Activated CD4-positive, alpha-beta T cell treated with anti-CD3 and anti-CD28 coated beads, Interleukin-10, Interleukin-2, amounts not matched to agents 100 ng/mL and 50 ng/mL, durations not matched to agents 16 hours and 8 hours (primary cell): ENCODE measurements at regions not wholly inside any gene's neighbourhood (a gene's known extent, or its start where the extent isn't known, plus 50 kb on each side); places are given as distances from the start of the nearest gene placed in this dataset.
A peak's percentile ranks its signal among the peaks of the same experiment; 100 is the strongest.
"Not testable (repeated sequence)": the region's sequence is repeated elsewhere in the genome, so short reads cannot be mapped to it uniquely, and the experiment has no call there.

Experiments used
- DNase-seq: peaks from one replicate; pipeline ENCODE4 v3.0.0-alpha.2; 2020

- peak; percentile 18 for DNase-seq
Measured at GRCh38 chr22:23460517-23461031, 119.5 kb downstream of the IGLL1 start.

DNA sequence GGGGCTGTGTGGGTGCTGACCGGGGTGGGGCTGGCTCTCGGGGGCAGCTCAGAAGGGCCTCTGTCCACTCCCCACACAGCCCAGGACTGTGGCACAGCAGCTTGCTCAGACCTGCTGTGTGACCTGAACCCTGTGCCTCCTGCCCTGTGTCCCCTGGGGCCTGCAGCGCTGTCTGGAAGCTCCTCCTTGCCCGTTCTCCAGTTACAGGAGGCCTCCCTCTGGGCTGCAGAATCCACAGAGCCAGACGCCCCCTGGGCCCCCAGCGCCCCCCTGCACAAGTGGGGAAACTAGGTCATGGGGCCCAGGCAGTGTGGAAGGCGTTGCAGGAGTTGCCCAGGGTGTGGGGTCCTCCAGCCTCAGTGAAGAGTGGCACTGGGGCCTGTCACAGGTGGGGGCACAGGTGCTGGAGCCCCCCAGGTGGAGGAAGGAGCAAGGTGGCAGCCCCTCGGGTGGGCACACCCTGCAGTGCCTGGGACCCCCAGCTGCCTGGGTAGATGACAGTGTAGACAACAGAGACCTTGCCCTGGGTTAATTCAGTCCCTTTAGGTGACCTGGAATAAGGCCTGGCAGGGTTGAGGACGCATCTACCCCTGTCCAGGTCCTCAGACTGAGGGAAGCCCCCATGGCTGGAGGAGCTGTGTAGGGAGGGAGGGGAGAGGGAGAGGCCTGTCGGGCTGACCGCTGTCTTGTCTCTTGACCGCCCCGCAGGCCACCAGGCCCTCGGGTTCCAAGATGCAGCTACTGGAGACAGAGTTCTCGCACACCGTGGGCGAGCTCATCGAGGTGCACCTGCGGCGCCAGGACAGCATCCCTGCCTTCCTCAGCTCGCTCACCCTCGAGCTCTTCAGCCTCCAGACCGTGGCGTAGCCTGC, 120.2 kb downstream of the IGLL1 start:
- not testable (repeated sequence) for DNase-seq

- DNase-seq, result no peak
Measured at GRCh38 chr22:23458663-23459541, 121.2 kb downstream of the IGLL1 start.

GRCh38 chr22:23457380-23457985, 122.6 kb downstream of the IGLL1 start:
- no peak for DNase-seq

GRCh38 chr22:23456666-23457379, 123.3 kb downstream of the IGLL1 start:
- DNase-seq, result not testable (repeated sequence)

- not testable (repeated sequence) for DNase-seq
Measured at GRCh38 chr22:23454345-23454744, 125.7 kb downstream of the IGLL1 start.

GRCh38 chr22:23453277-23453676, 126.8 kb downstream of the IGLL1 start:
- DNase-seq, result no peak

- DNase-seq, result no peak
Measured at GRCh38 chr22:23452231-23453010, 127.7 kb downstream of the IGLL1 start.

GRCh38 chr22:23451452-23452230, 128.4 kb downstream of the IGLL1 start:
- not testable (repeated sequence) for DNase-seq

DNA sequence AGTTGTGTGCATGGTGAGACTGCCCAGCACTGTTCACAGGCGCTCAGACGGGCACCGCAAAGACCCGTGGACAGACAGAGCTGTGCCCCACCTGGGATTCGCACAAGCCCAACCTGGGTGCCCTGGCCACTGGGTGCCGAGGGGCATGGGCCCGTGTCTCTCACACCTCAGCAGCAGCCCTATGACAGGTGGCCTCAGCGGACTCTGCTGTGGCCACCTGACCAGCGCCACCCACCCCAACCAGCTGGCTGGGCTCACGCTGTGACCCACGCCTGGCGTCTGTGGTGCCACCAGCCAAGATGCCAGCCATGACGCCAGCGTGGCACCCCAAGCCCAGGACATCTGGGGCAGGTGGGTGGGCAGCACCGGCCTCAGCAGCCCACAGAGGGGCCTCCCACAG, 129.3 kb downstream of the IGLL1 start:
- not testable (repeated sequence) for DNase-seq

- DNase-seq, result no peak
Measured at GRCh38 chr22:23450434-23450795, 129.7 kb downstream of the IGLL1 start.

- DNase-seq, result not testable (repeated sequence)
Measured at GRCh38 chr22:23449748-23450433, 130.2 kb downstream of the IGLL1 start.

- DNase-seq, result not testable (repeated sequence)
Measured at GRCh38 chr22:23448499-23449288, 131.4 kb downstream of the IGLL1 start.

DNA sequence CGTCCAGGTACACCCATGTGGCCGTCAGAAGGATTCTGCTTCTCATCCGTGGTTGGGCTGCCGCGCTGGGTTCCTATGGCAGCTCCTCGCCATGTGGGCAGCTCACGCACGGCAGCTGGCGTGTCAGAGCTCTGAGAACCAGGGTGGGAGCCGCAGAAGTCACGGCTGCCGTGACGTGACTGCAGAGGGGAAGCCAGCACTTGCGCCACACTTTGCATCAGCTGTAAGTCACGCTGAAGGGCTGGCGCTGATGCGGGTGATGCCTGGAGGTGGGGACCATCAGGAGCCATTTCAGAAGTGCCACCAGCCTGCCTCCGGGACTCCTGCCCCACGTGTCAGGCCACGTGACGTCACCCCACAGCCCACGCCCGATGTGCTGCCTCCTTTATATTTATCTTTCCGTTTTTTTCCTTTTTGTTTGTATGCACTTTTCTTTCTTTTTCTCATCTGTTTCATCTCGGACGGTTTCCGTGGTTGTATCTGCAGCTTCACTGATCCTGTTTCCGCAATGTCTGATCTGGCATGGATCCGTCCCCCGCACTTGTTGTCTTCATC, 133.2 kb downstream of the IGLL1 start:
- DNase-seq, result no peak

DNA sequence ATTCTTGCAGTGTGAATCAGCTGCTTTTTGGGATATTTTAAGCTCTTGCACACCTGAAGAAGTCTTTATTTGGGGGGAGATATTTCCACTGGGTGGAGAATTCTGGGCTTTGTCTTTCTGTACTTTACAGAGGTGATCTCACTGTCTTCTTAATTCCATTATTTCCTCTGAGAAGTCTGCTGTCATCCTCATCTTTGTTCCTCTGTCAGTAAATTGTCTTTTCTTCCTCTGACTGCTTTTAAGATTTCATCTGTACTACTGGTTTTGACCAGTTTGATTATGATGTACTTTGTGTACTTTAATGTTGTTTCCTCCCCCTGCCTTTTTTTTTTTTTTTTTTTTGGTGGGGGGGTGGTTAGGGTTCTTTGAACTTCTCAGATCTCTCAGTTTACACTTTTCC, 133.9 kb downstream of the IGLL1 start:
- DNase-seq, result not testable (repeated sequence)

DNA sequence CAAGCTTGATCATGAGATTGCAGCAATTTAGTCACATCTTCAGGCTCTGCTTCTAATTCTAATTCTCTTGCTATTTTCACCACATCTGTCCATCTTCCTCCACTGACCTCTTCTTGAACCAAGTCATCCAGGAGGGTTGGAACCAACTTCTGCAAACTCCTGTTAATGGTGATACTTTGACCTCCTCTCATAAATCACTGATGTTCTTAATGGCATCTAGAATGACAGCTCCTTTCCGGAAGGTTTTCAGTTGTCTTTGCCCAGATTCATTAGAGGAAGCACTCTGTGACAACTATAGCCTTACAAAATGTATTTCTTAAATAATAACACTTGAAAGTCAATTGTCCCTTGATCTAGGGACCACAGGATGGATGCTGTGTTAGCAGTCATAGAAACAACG, 136.2 kb downstream of the IGLL1 start:
- not testable (repeated sequence) for DNase-seq

DNA sequence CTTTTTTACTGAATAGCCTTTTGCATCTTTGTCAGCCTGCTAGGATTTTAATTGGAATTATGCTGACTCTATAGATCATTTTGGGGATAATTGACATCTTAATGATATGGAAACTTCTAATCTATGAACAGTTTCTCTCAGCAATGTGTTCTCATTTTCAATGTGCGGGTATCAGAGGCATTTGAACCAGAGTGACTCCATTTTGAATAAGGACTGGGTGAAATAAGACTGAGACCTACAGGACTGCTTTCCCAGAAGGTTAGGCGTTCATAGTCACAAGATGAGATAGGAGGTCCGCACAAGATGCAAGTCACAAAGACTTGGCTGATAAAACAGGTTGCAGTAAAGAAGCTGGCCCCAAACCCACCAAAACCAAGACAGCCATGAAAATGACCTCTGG, 140.5 kb downstream of the IGLL1 start:
- not testable (repeated sequence) for DNase-seq

DNA sequence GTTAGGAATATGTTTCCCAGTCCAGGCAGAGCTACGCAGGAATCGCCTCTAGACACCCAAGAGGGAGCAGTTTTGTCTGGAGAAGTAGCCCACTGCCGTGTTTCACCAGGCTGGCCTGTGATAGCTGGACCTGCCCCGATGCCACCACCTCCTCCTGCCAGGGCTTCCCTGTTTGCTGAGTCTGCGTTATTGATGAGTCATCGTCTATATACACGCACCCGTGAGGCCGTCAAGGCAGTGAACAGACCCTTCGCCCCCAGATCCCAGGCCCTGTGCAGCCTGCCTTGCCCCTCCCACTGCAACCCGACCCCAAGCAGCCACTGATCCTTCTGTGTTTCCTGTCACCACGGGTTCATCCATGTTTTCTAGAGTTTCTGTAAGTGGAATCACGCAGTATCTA, 141.9 kb downstream of the IGLL1 start:
- no peak for DNase-seq

DNA sequence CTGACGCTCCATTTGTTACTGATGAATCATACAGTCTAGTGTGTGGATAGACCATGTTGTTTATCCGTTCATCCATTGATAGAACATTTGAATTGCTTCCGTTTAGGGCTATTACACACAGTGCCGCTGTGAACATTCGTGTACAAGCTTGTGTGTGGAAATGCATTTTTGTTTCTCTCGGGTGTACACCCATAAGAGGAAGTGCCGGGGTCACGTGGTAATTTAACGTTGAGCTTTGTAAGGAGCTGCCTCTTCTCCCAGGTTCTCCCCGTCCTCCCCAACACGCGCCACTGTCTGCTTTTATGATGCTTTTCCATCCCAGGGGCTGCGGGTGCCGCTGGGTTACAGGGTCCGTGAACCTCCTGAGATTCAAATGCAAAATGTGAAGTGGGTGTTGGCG, 142.3 kb downstream of the IGLL1 start:
- no peak for DNase-seq
